HL-60 (cell line): ENCODE measurements at regions not wholly inside any gene's neighbourhood (a gene's known extent, or its start where the extent isn't known, plus 50 kb on each side); places are given as distances from the start of the nearest gene placed in this dataset.

Experiments used
- DNase-seq, 2 experiments: peaks; one replicate each; pipeline ENCODE4 v3.0.0-alpha.2; 2010 to 2020; ENCODE audit warnings: low read depth in 1 of 2, low spot score in 1 of 2
- H3K27ac ChIP-seq: fragments of 250-450 bp; sonication (Bioruptor Pico); replicated peaks from 2 replicates; pipeline ENCODE4 v1.5.1; 2020; ENCODE audit warnings: mild to moderate bottlenecking, moderate library complexity
- H3K27me3 ChIP-seq: fragments of 250-450 bp; sonication (Bioruptor Pico); 2 replicates; pipeline ENCODE4 v1.5.1; 2021; ENCODE audit warnings: mild to moderate bottlenecking, moderate library complexity; ENCODE audit not compliant: insufficient read depth, poor library complexity, severe bottlenecking
- H3K4me3 ChIP-seq: replicated peaks from 2 replicates; pipeline ENCODE4 v1.5.1; 2011; ENCODE audit warnings: mild to moderate bottlenecking, control low read depth, low read length; ENCODE audit not compliant: insufficient read depth
- GABPA ChIP-seq: IDR thresholded peaks from 2 replicates; pipeline ENCODE4 v1.6.1; 2012; ENCODE audit warnings: low read depth
- POLR2AphosphoS5 ChIP-seq: IDR thresholded peaks from 2 replicates; pipeline ENCODE4 v1.6.1; 2012; ENCODE audit warnings: low read depth
- SPI1 ChIP-seq: IDR thresholded peaks from 2 replicates; pipeline ENCODE4 v1.6.1; 2012; ENCODE audit warnings: low read depth, mild to moderate bottlenecking, borderline replicate concordance
- TF ChIP-seq, protein P1 (sequence below): IDR thresholded peaks from one replicate; pipeline ENCODE4 v1.5.1; 2011; ENCODE audit warnings: low read length, control low read depth, inconsistent platforms; ENCODE audit not compliant: insufficient read depth
- TF ChIP-seq, protein P2 (sequence below): IDR thresholded peaks from 2 replicates; pipeline ENCODE4 v1.6.1; 2012; ENCODE audit warnings: low read depth; ENCODE audit not compliant: insufficient replicate concordance

DNA sequence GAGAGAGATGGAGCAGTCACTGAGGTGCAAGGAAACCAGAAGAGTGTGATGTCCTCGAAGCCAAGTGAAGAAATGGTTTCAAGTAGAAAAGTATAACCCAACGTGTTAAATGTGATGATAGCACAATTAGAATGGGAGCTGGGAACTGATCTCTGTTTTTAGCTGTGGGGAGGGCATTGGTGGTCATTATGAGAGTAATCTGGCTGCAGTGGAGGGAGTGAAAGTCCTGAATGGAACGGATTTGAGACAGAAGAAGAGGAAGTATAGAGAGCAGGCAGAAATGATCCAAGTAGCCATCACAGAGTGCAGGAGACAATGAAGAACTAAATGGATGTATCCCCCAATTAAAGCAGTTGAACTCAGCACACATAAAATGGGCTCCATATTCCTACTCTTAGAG, 235.3 kb downstream of the IGSF11 start:
- Histone ChIP-seq H3K27me3 (no peaks in the 10 kb centered on the region), H3K4me3 (no peak overlapping the region), H3K27ac (no peak overlapping the region)
- DNase-seq = no peak
- no peak for TF ChIP-seq SPI1
- TF ChIP-seq GABPA = no peak
- TF ChIP-seq, protein P1, sequence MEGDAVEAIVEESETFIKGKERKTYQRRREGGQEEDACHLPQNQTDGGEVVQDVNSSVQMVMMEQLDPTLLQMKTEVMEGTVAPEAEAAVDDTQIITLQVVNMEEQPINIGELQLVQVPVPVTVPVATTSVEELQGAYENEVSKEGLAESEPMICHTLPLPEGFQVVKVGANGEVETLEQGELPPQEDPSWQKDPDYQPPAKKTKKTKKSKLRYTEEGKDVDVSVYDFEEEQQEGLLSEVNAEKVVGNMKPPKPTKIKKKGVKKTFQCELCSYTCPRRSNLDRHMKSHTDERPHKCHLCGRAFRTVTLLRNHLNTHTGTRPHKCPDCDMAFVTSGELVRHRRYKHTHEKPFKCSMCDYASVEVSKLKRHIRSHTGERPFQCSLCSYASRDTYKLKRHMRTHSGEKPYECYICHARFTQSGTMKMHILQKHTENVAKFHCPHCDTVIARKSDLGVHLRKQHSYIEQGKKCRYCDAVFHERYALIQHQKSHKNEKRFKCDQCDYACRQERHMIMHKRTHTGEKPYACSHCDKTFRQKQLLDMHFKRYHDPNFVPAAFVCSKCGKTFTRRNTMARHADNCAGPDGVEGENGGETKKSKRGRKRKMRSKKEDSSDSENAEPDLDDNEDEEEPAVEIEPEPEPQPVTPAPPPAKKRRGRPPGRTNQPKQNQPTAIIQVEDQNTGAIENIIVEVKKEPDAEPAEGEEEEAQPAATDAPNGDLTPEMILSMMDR = no peak
- TF ChIP-seq, protein P2, sequence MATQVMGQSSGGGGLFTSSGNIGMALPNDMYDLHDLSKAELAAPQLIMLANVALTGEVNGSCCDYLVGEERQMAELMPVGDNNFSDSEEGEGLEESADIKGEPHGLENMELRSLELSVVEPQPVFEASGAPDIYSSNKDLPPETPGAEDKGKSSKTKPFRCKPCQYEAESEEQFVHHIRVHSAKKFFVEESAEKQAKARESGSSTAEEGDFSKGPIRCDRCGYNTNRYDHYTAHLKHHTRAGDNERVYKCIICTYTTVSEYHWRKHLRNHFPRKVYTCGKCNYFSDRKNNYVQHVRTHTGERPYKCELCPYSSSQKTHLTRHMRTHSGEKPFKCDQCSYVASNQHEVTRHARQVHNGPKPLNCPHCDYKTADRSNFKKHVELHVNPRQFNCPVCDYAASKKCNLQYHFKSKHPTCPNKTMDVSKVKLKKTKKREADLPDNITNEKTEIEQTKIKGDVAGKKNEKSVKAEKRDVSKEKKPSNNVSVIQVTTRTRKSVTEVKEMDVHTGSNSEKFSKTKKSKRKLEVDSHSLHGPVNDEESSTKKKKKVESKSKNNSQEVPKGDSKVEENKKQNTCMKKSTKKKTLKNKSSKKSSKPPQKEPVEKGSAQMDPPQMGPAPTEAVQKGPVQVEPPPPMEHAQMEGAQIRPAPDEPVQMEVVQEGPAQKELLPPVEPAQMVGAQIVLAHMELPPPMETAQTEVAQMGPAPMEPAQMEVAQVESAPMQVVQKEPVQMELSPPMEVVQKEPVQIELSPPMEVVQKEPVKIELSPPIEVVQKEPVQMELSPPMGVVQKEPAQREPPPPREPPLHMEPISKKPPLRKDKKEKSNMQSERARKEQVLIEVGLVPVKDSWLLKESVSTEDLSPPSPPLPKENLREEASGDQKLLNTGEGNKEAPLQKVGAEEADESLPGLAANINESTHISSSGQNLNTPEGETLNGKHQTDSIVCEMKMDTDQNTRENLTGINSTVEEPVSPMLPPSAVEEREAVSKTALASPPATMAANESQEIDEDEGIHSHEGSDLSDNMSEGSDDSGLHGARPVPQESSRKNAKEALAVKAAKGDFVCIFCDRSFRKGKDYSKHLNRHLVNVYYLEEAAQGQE = no peak

DNA sequence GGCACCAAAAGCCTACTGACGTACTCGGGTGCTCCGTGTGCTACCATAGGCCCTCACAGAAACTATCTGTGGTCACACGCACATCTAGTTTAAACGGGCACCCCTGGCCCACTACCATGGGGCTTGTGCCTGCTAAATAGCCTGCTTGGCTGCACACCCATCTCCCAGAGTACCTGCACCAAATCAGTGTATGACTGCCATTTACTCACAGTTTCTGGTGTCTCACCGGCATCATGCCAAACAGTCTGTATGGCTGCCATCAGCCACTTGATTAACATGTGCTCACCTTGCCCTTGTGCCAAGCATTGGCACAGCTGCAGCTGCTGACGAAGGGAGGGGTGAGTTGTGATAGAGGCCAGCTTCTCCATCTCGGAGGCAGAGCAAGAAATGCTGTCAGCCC, 232.7 kb downstream of the IGSF11 start:
- H3K4me3 ChIP-seq = no peak overlapping the region
- TF ChIP-seq POLR2AphosphoS5 (no peak), SPI1 (no peak), GABPA (no peak)
- TF ChIP-seq, protein P1 = no peak
- TF ChIP-seq, protein P2 = no peak
- no peak for DNase-seq
- H3K27ac ChIP-seq = no peak overlapping the region
- H3K27me3 ChIP-seq = no peaks in the 10 kb centered on the region

- no peaks in the 10 kb centered on the region for H3K27me3 ChIP-seq
- DNase-seq = no peak
- no peak overlapping the region for H3K27ac ChIP-seq
- no peak for TF ChIP-seq GABPA
- TF ChIP-seq SPI1 = no peak
- TF ChIP-seq, protein P1 = no peak
- TF ChIP-seq POLR2AphosphoS5 = no peak
- TF ChIP-seq, protein P2 = no peak
- no peak overlapping the region for H3K4me3 ChIP-seq
These were observed 232.1 kb downstream of the IGSF11 start for GRCh38 chr3:118802325-118803095.
